Daoy (cell line): ENCODE measurements at regions not wholly inside any gene's neighbourhood (a gene's known extent, or its start where the extent isn't known, plus 50 kb on each side); places are given as distances from the start of the nearest gene placed in this dataset.

Experiments
- DNase-seq: peaks from one replicate; pipeline ENCODE4 v3.0.0-alpha.2; 2015; ENCODE audit warnings: low read depth

- no peak for DNase-seq
These were observed 55.1 kb upstream of the SLC25A26 start for GRCh38 chr3:66165660-66166059.

GRCh38 chr3:66164155-66164554 lies 56.6 kb upstream of the SLC25A26 start:
- no peak for DNase-seq

GRCh38 chr3:66163222-66163621 lies 57.6 kb upstream of the SLC25A26 start:
- no peak for DNase-seq

- no peak for DNase-seq
These were observed 58.0 kb upstream of the SLC25A26 start for GRCh38 chr3:66162766-66163165.

GRCh38 chr3:66158933-66159683 lies 61.7 kb upstream of the SLC25A26 start:
- DNase-seq: no peak

- peak; percentile 6 for DNase-seq
These were observed 66.3 kb upstream of the SLC25A26 start for GRCh38 chr3:66154444-66154861.

GRCh38 chr3:66153481-66154443 lies 67.0 kb upstream of the SLC25A26 start:
- no peak for DNase-seq

GRCh38 chr3:66152336-66152735 lies 68.5 kb upstream of the SLC25A26 start:
- no peak for DNase-seq

- DNase-seq: no peak
These were observed 69.8 kb upstream of the SLC25A26 start for GRCh38 chr3:66150977-66151376.

GRCh38 chr3:66149269-66149668 lies 71.5 kb upstream of the SLC25A26 start:
- no peak for DNase-seq

GRCh38 chr3:66145408-66145733 lies 75.4 kb upstream of the SLC25A26 start:
- DNase-seq: no peak

GRCh38 chr3:66144568-66145407 lies 76.0 kb upstream of the SLC25A26 start:
- DNase-seq: peak; percentile 18

- DNase-seq: no peak
These were observed 78.7 kb upstream of the SLC25A26 start for GRCh38 chr3:66142079-66142478.

GRCh38 chr3:66140743-66141372 lies 79.9 kb upstream of the SLC25A26 start:
- no peak for DNase-seq

GRCh38 chr3:66140106-66140505 lies 80.7 kb upstream of the SLC25A26 start:
- DNase-seq: no peak

- DNase-seq: no peak
These were observed 81.4 kb upstream of the SLC25A26 start for GRCh38 chr3:66139415-66139814.

GRCh38 chr3:66138336-66139313 lies 82.2 kb upstream of the SLC25A26 start:
- peak; percentile 64 for DNase-seq

GRCh38 chr3:66136597-66136996 lies 84.2 kb upstream of the SLC25A26 start:
- DNase-seq: no peak

- DNase-seq: no peak
These were observed 86.9 kb upstream of the SLC25A26 start for GRCh38 chr3:66133853-66134445.
